ENCODE measurements at regions not wholly inside any gene's neighbourhood (a gene's known extent, or its start where the extent isn't known, plus 50 kb on each side); places are given as distances from the start of the nearest gene placed in this dataset.
"Not testable (repeated sequence)": the region's sequence is repeated elsewhere in the genome, so short reads cannot be mapped to it uniquely, and the experiment has no call there.

GRCh38 chr17:16873174-16874035 is 98.5 kb downstream of the TNFRSF13B start:
- DNase-seq (ENCODE audit: low read depth in 2 of 2) = peak; percentile 6 to 12
- no peak overlapping the region for H3K4me3 ChIP-seq (replicated peaks in 1 of 2; ENCODE audit: low read depth in 2 of 2, low read length in 2 of 2)
- TF ChIP-seq, protein P1, sequence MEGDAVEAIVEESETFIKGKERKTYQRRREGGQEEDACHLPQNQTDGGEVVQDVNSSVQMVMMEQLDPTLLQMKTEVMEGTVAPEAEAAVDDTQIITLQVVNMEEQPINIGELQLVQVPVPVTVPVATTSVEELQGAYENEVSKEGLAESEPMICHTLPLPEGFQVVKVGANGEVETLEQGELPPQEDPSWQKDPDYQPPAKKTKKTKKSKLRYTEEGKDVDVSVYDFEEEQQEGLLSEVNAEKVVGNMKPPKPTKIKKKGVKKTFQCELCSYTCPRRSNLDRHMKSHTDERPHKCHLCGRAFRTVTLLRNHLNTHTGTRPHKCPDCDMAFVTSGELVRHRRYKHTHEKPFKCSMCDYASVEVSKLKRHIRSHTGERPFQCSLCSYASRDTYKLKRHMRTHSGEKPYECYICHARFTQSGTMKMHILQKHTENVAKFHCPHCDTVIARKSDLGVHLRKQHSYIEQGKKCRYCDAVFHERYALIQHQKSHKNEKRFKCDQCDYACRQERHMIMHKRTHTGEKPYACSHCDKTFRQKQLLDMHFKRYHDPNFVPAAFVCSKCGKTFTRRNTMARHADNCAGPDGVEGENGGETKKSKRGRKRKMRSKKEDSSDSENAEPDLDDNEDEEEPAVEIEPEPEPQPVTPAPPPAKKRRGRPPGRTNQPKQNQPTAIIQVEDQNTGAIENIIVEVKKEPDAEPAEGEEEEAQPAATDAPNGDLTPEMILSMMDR (IDR thresholded peaks at IDR 0.05; ENCODE audit: low read depth, low read length) = peak; percentile 70

- TF ChIP-seq, protein P1 (IDR thresholded peaks at IDR 0.05; ENCODE audit: low read depth, low read length) = no peak
- no peak for DNase-seq (ENCODE audit: low read depth in 2 of 2)
- no peak overlapping the region for H3K4me3 ChIP-seq (replicated peaks in 1 of 2; ENCODE audit: low read depth in 2 of 2, low read length in 2 of 2)
Observed at GRCh38 chr17:16872351-16873173, 99.4 kb downstream of the TNFRSF13B start.

- not testable (repeated sequence) for H3K4me3 ChIP-seq (replicated peaks in 1 of 2; ENCODE audit: low read depth in 2 of 2, low read length in 2 of 2); DNase-seq (ENCODE audit: low read depth in 2 of 2)
Observed at GRCh38 chr17:16871446-16872190, 100.3 kb downstream of the TNFRSF13B start.

GRCh38 chr17:16870253-16871245 is 101.4 kb downstream of the TNFRSF13B start:
- H3K4me3 ChIP-seq (replicated peaks in 1 of 2; ENCODE audit: low read depth in 2 of 2, low read length in 2 of 2) = no peak overlapping the region
- TF ChIP-seq, protein P1 (IDR thresholded peaks at IDR 0.05; ENCODE audit: low read depth, low read length) = no peak
- DNase-seq (ENCODE audit: low read depth in 2 of 2) = no peak

GRCh38 chr17:16869531-16870252 is 102.2 kb downstream of the TNFRSF13B start:
- H3K4me3 ChIP-seq (replicated peaks in 1 of 2; ENCODE audit: low read depth in 2 of 2, low read length in 2 of 2); DNase-seq (ENCODE audit: low read depth in 2 of 2): not testable (repeated sequence)

GRCh38 chr17:16868616-16869015 is 103.3 kb downstream of the TNFRSF13B start:
- DNase-seq (ENCODE audit: low read depth in 2 of 2); H3K4me3 ChIP-seq (replicated peaks in 1 of 2; ENCODE audit: low read depth in 2 of 2, low read length in 2 of 2): not testable (repeated sequence)

DNA sequence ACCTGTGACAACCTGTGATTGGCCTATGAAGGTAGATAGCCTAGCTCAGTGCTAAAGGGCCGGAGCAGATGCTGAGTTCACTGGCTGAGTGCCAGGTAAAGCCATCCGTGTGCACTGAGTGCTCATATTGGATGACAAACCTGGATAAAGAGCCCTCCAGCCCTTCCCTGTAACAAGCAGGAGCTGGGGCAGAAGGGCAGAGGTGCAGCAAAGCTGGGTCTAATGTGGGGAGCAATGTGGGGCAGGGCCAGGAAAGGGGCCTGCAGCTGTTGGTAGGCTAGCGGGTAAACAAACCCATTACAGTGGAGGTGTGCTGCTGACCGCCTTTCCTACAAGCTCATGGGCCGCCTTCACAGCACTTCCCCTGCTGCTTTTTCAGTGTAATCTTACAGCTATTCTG is 104.4 kb downstream of the TNFRSF13B start:
- DNase-seq (ENCODE audit: low read depth in 2 of 2) = not testable (repeated sequence)

DNA sequence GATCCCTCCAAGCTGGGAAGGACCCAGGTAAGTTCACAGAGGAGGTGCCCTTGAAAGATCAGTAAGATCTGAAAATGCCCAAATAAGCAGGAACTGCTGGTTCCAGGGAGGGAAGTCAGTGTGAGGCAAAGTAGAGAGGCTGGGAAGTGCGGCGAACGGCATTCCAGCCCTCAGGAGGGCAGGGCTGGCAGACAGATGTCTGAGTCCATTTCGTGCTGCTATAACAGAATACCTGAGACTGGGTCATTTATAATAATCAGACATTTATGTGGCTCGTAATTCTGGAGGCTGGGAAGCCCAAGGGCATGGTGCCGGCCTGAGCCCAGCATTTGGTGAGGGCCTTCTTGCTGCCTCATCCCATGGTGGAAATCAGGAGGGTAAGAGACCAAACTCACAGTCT is 105.1 kb downstream of the TNFRSF13B start:
- H3K4me3 ChIP-seq (replicated peaks in 1 of 2; ENCODE audit: low read depth in 2 of 2, low read length in 2 of 2); DNase-seq (ENCODE audit: low read depth in 2 of 2): not testable (repeated sequence)

More for the DNA sequence above, 104.4 kb downstream of the TNFRSF13B start:
- not testable (repeated sequence) for H3K4me3 ChIP-seq (replicated peaks in 1 of 2; ENCODE audit: low read depth in 2 of 2, low read length in 2 of 2)

Measured in cardiac fibroblast (primary cell).